GM12874 (cell line): ENCODE measurements at regions not wholly inside any gene's neighbourhood (a gene's known extent, or its start where the extent isn't known, plus 50 kb on each side); places are given as distances from the start of the nearest gene placed in this dataset.

Source experiments
- CTCF ChIP-seq: IDR thresholded peaks from 2 replicates; pipeline ENCODE4 v1.5.1; 2011; ENCODE audit warnings: low read depth, mild to moderate bottlenecking, control low read depth, low read length, moderate library complexity; ENCODE audit not compliant: insufficient read depth

- TF ChIP-seq CTCF, result no peak
Observed at GRCh38 chr3:115280506-115280905, 133.4 kb upstream of the ZBTB20 start.

GRCh38 chr3:115281697-115282675 is 134.9 kb upstream of the ZBTB20 start:
- TF ChIP-seq CTCF, result no peak

- no peak for TF ChIP-seq CTCF
Observed at GRCh38 chr3:115284980-115285379, 137.9 kb upstream of the ZBTB20 start.

- TF ChIP-seq CTCF, result no peak
Observed at GRCh38 chr3:115286529-115287197, 139.6 kb upstream of the ZBTB20 start.

GRCh38 chr3:115287198-115287597 is 140.1 kb upstream of the ZBTB20 start:
- no peak for TF ChIP-seq CTCF

- TF ChIP-seq CTCF, result no peak
Observed at GRCh38 chr3:115292131-115292530, 145.0 kb upstream of the ZBTB20 start.

GRCh38 chr3:115292677-115293165 is 145.6 kb upstream of the ZBTB20 start:
- no peak for TF ChIP-seq CTCF
